ENCODE measurements at regions not wholly inside any gene's neighbourhood (a gene's known extent, or its start where the extent isn't known, plus 50 kb on each side); places are given as distances from the start of the nearest gene placed in this dataset.

DNA sequence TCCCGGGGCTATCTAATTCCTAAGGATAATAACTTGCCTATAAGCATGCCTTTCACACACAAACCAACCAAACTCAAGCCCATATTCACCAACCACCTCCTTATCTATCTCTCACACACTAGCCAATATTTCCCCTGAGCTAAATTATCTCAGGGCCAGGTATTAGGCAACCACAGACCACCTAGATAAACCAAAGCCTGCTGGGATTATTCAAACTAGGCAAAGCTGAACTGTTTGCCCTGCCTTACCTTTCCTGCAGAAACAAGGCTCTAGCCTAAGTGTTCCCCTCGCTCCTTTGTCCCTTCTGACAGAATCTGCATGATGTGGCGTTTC is 114.7 kb upstream of the EEA1 start:
- Mint-ChIP-seq H3K4me3 (ENCODE audit: unreplicated experiment) (no peak overlapping the region), H3K36me3 (ENCODE audit: low read depth, unreplicated experiment) (no peaks in the 10 kb centered on the region)
- no peak overlapping the region for H2AFZ ChIP-seq (ENCODE audit: low read depth, low read length)

DNA sequence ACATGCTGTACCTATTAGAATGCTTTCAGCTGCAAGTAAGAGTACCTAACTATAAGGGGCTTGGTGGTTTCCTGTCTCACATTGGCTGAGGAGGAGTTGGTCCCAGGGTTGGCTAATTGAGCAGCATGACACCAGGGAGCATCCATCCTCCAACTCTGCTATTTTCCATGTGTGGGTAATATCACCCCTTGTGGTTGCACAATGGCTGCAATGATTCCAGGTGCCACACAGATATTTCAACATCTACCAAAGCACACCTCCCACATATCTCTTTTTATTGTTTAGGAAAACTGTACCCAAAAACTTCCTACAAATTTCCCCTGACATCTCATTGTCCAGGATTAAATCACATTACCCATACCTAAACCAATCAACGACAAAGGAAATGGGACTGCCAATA is 118.0 kb upstream of the EEA1 start:
- no peaks in the 10 kb centered on the region for H3K27me3 ChIP-seq (ENCODE audit: insufficient read depth, low read length)
- H2AFZ ChIP-seq (ENCODE audit: low read depth, low read length), result no peak overlapping the region
- DNase-seq (ENCODE audit: low read depth) (no peak), FAIRE-seq (no peak)
- H3K9me3 Mint-ChIP-seq (ENCODE audit: unreplicated experiment), result peaks cover 2% of the 10 kb centered on the region
- H3K27me3 Mint-ChIP-seq (ENCODE audit: low read depth, unreplicated experiment), result no peaks in the 10 kb centered on the region
- H3K9ac ChIP-seq (ENCODE audit: low read length), result no peak overlapping the region
- H3K36me3 Mint-ChIP-seq (ENCODE audit: low read depth, unreplicated experiment), result no peaks in the 10 kb centered on the region
- no peak overlapping the region for H3K4me3 Mint-ChIP-seq (ENCODE audit: unreplicated experiment)
- no peak overlapping the region for H3K27ac ChIP-seq (ENCODE audit: low read depth, low read length)
- no peaks in the 10 kb centered on the region for H3K79me2 ChIP-seq (ENCODE audit: insufficient read depth, low read length)
- H3K4me2 ChIP-seq (ENCODE audit: low read length), result no peak overlapping the region
- H3K4me1 ChIP-seq (ENCODE audit: insufficient read depth, low read length), result peaks cover 11% of the 10 kb centered on the region
- H3K9me3 ChIP-seq (ENCODE audit: insufficient read depth, low read depth, low read length), result no peaks in the 10 kb centered on the region
- no peaks in the 10 kb centered on the region for H3K36me3 ChIP-seq (ENCODE audit: insufficient read depth, low read length)
- no peaks in the 10 kb centered on the region for H4K20me1 ChIP-seq (ENCODE audit: insufficient read depth, low read length)
- H3K4me3 ChIP-seq (ENCODE audit: insufficient read depth, low read depth, low read length), result no peak overlapping the region
- H3K27ac Mint-ChIP-seq (ENCODE audit: unreplicated experiment), result peak overlapping the region; percentile 7
- TF ChIP-seq, protein P1, sequence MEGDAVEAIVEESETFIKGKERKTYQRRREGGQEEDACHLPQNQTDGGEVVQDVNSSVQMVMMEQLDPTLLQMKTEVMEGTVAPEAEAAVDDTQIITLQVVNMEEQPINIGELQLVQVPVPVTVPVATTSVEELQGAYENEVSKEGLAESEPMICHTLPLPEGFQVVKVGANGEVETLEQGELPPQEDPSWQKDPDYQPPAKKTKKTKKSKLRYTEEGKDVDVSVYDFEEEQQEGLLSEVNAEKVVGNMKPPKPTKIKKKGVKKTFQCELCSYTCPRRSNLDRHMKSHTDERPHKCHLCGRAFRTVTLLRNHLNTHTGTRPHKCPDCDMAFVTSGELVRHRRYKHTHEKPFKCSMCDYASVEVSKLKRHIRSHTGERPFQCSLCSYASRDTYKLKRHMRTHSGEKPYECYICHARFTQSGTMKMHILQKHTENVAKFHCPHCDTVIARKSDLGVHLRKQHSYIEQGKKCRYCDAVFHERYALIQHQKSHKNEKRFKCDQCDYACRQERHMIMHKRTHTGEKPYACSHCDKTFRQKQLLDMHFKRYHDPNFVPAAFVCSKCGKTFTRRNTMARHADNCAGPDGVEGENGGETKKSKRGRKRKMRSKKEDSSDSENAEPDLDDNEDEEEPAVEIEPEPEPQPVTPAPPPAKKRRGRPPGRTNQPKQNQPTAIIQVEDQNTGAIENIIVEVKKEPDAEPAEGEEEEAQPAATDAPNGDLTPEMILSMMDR (IDR thresholded peaks at IDR 0.05; ENCODE audit: insufficient read depth, low read depth, low read length), result no peak
- no peak for TF ChIP-seq EZH2 (IDR thresholded peaks at IDR 0.05; ENCODE audit: insufficient read depth, low read length)
- H3K4me1 Mint-ChIP-seq (ENCODE audit: low read depth, unreplicated experiment), result peaks cover 12% of the 10 kb centered on the region

More for the DNA sequence above, 114.7 kb upstream of the EEA1 start:
- Mint-ChIP-seq H3K27ac (ENCODE audit: unreplicated experiment) (no peak overlapping the region), H3K9me3 (ENCODE audit: unreplicated experiment) (peaks cover 2% of the 10 kb centered on the region), H3K27me3 (ENCODE audit: low read depth, unreplicated experiment) (no peaks in the 10 kb centered on the region), H3K4me1 (ENCODE audit: low read depth, unreplicated experiment) (peaks cover 3% of the 10 kb centered on the region)
- H3K27ac ChIP-seq (ENCODE audit: low read depth, low read length), result no peak overlapping the region
- no peaks in the 10 kb centered on the region for H3K27me3 ChIP-seq (ENCODE audit: insufficient read depth, low read length)
- no peaks in the 10 kb centered on the region for H3K36me3 ChIP-seq (ENCODE audit: insufficient read depth, low read length)
- no peaks in the 10 kb centered on the region for H3K79me2 ChIP-seq (ENCODE audit: insufficient read depth, low read length)
- H3K9me3 ChIP-seq (ENCODE audit: insufficient read depth, low read depth, low read length), result no peaks in the 10 kb centered on the region
- DNase-seq (ENCODE audit: low read depth), result no peak
- no peak for TF ChIP-seq EZH2 (IDR thresholded peaks at IDR 0.05; ENCODE audit: insufficient read depth, low read length)
- TF ChIP-seq, protein P1 (IDR thresholded peaks at IDR 0.05; ENCODE audit: insufficient read depth, low read depth, low read length), result no peak
- no peak overlapping the region for H3K4me2 ChIP-seq (ENCODE audit: low read length)
- no peak overlapping the region for H3K4me3 ChIP-seq (ENCODE audit: insufficient read depth, low read depth, low read length)
- no peaks in the 10 kb centered on the region for H3K4me1 ChIP-seq (ENCODE audit: insufficient read depth, low read length)
- no peaks in the 10 kb centered on the region for H4K20me1 ChIP-seq (ENCODE audit: insufficient read depth, low read length)
- FAIRE-seq, result no peak
- no peak overlapping the region for H3K9ac ChIP-seq (ENCODE audit: low read length)

DNA sequence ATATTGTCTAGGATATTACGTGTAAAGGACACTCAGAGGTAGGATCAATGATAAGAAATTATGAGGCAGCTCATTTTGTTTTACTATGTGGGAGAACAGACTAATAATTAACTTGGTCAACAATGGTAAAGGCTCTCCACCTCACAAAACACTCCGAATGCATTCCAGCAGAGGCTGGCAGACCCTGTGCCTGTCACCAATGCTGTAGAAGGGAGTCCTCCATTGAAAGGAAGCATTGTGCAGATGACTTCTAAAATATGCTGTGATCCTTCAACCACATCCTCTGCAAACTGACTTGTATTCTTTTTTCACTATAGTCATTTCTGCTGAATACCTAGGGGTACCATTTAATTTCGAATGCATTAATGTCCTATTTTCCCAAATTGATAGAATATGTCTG is 119.6 kb upstream of the EEA1 start:
- Mint-ChIP-seq H3K4me3 (ENCODE audit: unreplicated experiment) (no peak overlapping the region), H3K4me1 (ENCODE audit: low read depth, unreplicated experiment) (peaks cover 9% of the 10 kb centered on the region), H3K27me3 (ENCODE audit: low read depth, unreplicated experiment) (no peaks in the 10 kb centered on the region), H3K9me3 (ENCODE audit: unreplicated experiment) (peaks cover 2% of the 10 kb centered on the region), H3K27ac (ENCODE audit: unreplicated experiment) (no peak overlapping the region), H3K36me3 (ENCODE audit: low read depth, unreplicated experiment) (no peaks in the 10 kb centered on the region)
- Histone ChIP-seq H3K4me3 (ENCODE audit: insufficient read depth, low read depth, low read length) (no peak overlapping the region), H3K4me2 (ENCODE audit: low read length) (no peak overlapping the region), H3K4me1 (ENCODE audit: insufficient read depth, low read length) (peaks cover 11% of the 10 kb centered on the region), H3K36me3 (ENCODE audit: insufficient read depth, low read length) (no peaks in the 10 kb centered on the region), H3K27ac (ENCODE audit: low read depth, low read length) (no peak overlapping the region), H3K27me3 (ENCODE audit: insufficient read depth, low read length) (no peaks in the 10 kb centered on the region), H3K79me2 (ENCODE audit: insufficient read depth, low read length) (no peaks in the 10 kb centered on the region), H4K20me1 (ENCODE audit: insufficient read depth, low read length) (no peaks in the 10 kb centered on the region), H3K9me3 (ENCODE audit: insufficient read depth, low read depth, low read length) (no peaks in the 10 kb centered on the region), H3K9ac (ENCODE audit: low read length) (no peak overlapping the region), H2AFZ (ENCODE audit: low read depth, low read length) (no peak overlapping the region)
- no peak for TF ChIP-seq EZH2 (IDR thresholded peaks at IDR 0.05; ENCODE audit: insufficient read depth, low read length)
- TF ChIP-seq, protein P1 (IDR thresholded peaks at IDR 0.05; ENCODE audit: insufficient read depth, low read depth, low read length), result no peak
- FAIRE-seq, result no peak
- DNase-seq (ENCODE audit: low read depth), result no peak

Data from astrocyte (in vitro differentiated cells and primary cell).